K562 (cell line): ENCODE measurements at regions not wholly inside any gene's neighbourhood (a gene's known extent, or its start where the extent isn't known, plus 50 kb on each side); places are given as distances from the start of the nearest gene placed in this dataset.
A peak's percentile ranks its signal among the peaks of the same experiment; 100 is the strongest.

Source experiments
- ASH1L ChIP-seq: fragments of 450-650 bp; IDR thresholded peaks from 2 replicates; pipeline ENCODE4 v1.6.1; 2018; ENCODE audit warnings: borderline replicate concordance, mild to moderate bottlenecking, low read depth; ENCODE audit not compliant: partially characterized antibody
- CEBPG ChIP-seq, 3 experiments: fragments of 200-800 bp in 1 of 3; sonication (Bioruptor generic) in 1 of 3; sonication (generic) in 1 of 3; formaldehyde crosslinking in 1 of 3; IDR thresholded peaks in 2 of 3; conservative IDR thresholded peaks in 1 of 3; 2 replicates each; pipeline versions ENCODE4 v1.6.1 to v1.8.0; 2016 to 2022; ENCODE audit warnings: missing compliant biosample characterization in 2 of 3, missing genetic modification characterization in 2 of 3, mild to moderate bottlenecking in 1 of 3, missing genetic modification reagents in 1 of 3
- CREB1 ChIP-seq, 2 experiments: sonication (generic) in 1 of 2; formaldehyde crosslinking in 1 of 2; IDR thresholded peaks; 2 replicates each; pipeline versions ENCODE4 v1.6.1 to v1.8.0; 2012 to 2022; ENCODE audit warnings: inconsistent platforms in 1 of 2, mild to moderate bottlenecking in 1 of 2, missing genetic modification reagents in 1 of 2, moderate library complexity in 1 of 2
- EGR1 ChIP-seq: fragments of 450-650 bp; conservative IDR thresholded peaks from 2 replicates; pipeline ENCODE4 v1.6.1; 2017; ENCODE audit warnings: mild to moderate bottlenecking
- ESRRB ChIP-seq: fragments of 250-450 bp; sonication (Bioruptor Pico); IDR thresholded peaks from 2 replicates; pipeline ENCODE4 v1.5.0; 2020; ENCODE audit warnings: mild to moderate bottlenecking, moderate library complexity, borderline replicate concordance
- MYNN ChIP-seq, 2 experiments: sonication (generic); formaldehyde crosslinking in 1 of 2; IDR thresholded peaks; 2 replicates each; pipeline versions ENCODE4 v1.5.0 to v1.6.1; 2016 to 2020; ENCODE audit warnings: antibody characterized with exemption in 1 of 2, missing genetic modification reagents in 1 of 2
- PHB ChIP-seq: fragments of 250-450 bp; sonication (Bioruptor Pico); IDR thresholded peaks from 2 replicates; pipeline ENCODE4 v1.5.0; 2021
- SLC30A9 ChIP-seq: fragments of 250-450 bp; sonication (Bioruptor Pico); IDR thresholded peaks from 2 replicates; pipeline ENCODE4 v1.8.0; 2022; ENCODE audit warnings: mild to moderate bottlenecking, moderate library complexity
- SNRNP70 ChIP-seq: fragments of 200-400 bp; formaldehyde crosslinking; optimal IDR thresholded peaks from 2 replicates; pipeline ENCODE3; 2017; ENCODE audit warnings: low read depth, low read length
- SPI1 ChIP-seq: IDR thresholded peaks from 2 replicates; pipeline ENCODE4 v1.6.1; 2011; ENCODE audit warnings: low read depth, low read length, control low read depth, borderline replicate concordance
- ZNF217 ChIP-seq: sonication (generic); formaldehyde crosslinking; IDR thresholded peaks from 2 replicates; pipeline ENCODE4 v1.8.0; 2022; ENCODE audit warnings: mild to moderate bottlenecking, missing genetic modification reagents
- ZNF408 ChIP-seq: fragments of 250-450 bp; sonication (Bioruptor Pico); IDR thresholded peaks from 2 replicates; pipeline ENCODE4 v1.4.0; 2020; ENCODE audit warnings: low read depth, mild to moderate bottlenecking, moderate library complexity
- ZSCAN29 ChIP-seq: fragments of 450-650 bp; IDR thresholded peaks from 2 replicates; pipeline ENCODE4 v1.6.1; 2017
- TF ChIP-seq, protein P1 (sequence below): fragments of 450-650 bp; formaldehyde crosslinking; IDR thresholded peaks from 2 replicates; pipeline ENCODE4 v1.4.0; 2022; ENCODE audit warnings: missing genetic modification characterization
- TF ChIP-seq, protein P2 (sequence below): sonication (generic); formaldehyde crosslinking; IDR thresholded peaks from 2 replicates; pipeline ENCODE4 v1.8.0; 2022; ENCODE audit warnings: mild to moderate bottlenecking, missing genetic modification reagents, borderline replicate concordance
- TF ChIP-seq, protein P3 (sequence below): fragments of 250-450 bp; sonication (Bioruptor Pico); IDR thresholded peaks from 2 replicates; pipeline ENCODE4 v1.9.0; 2021; ENCODE audit warnings: mild to moderate bottlenecking, inconsistent platforms
- TF ChIP-seq, protein P4 (sequence below): fragments of 150-350 bp; IDR thresholded peaks from 2 replicates; pipeline ENCODE4 v1.6.1; 2014; ENCODE audit warnings: low read depth, mild to moderate bottlenecking, low read length, borderline replicate concordance

DNA sequence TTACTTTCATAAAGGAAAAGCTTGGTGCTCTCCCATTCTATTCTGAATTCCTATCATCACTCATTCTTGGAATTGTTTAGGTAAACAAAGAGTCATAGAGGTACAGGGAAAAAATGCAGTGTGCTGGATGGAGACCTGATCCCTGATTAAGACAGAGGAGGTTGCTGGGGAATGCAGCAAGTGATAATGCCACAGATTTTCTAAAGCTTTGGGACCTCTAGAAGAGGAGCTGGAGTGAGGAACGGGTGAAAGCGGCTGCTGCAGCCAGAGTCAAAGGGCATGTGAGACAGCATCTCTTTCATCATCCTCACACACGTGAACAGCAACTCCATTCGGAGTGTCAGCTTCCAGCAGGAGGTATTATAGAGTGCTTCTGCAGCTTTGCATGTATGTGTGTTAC is 54.9 kb upstream of the DIPK1A start (continued):
- TF ChIP-seq ZNF408: no peak
- TF ChIP-seq SNRNP70: no peak
- TF ChIP-seq, protein P1, sequence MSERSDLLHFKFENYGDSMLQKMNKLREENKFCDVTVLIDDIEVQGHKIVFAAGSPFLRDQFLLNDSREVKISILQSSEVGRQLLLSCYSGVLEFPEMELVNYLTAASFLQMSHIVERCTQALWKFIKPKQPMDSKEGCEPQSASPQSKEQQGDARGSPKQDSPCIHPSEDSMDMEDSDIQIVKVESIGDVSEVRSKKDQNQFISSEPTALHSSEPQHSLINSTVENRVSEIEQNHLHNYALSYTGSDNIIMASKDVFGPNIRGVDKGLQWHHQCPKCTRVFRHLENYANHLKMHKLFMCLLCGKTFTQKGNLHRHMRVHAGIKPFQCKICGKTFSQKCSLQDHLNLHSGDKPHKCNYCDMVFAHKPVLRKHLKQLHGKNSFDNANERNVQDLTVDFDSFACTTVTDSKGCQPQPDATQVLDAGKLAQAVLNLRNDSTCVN (CRISPR knock-in tag): no peak
- no peak; the same call in 1 of the 2 replicates for TF ChIP-seq CEBPG (CRISPR knock-in tag; IDR thresholded peaks at IDR 0.05)
- peak in 1 of 2 experiments; percentile 59; a peak in 2 of 4 replicates for TF ChIP-seq CEBPG (tag; conservative IDR thresholded peaks at IDR 0.05 in 1 of 2, IDR thresholded peaks at IDR 0.05 in 1 of 2)
- TF ChIP-seq SLC30A9 (CRISPR knock-in tag): no peak
- TF ChIP-seq, protein P2, sequence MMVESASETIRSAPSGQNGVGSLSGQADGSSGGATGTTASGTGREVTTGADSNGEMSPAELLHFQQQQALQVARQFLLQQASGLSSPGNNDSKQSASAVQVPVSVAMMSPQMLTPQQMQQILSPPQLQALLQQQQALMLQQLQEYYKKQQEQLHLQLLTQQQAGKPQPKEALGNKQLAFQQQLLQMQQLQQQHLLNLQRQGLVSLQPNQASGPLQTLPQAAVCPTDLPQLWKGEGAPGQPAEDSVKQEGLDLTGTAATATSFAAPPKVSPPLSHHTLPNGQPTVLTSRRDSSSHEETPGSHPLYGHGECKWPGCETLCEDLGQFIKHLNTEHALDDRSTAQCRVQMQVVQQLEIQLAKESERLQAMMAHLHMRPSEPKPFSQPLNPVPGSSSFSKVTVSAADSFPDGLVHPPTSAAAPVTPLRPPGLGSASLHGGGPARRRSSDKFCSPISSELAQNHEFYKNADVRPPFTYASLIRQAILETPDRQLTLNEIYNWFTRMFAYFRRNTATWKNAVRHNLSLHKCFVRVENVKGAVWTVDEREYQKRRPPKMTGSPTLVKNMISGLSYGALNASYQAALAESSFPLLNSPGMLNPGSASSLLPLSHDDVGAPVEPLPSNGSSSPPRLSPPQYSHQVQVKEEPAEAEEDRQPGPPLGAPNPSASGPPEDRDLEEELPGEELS (CRISPR knock-in tag): no peak
- no peak for TF ChIP-seq PHB
- TF ChIP-seq EGR1: no peak
- TF ChIP-seq ZSCAN29: no peak
- TF ChIP-seq MYNN (IDR thresholded peaks at IDR 0.05): no peak
- no peak for TF ChIP-seq MYNN (CRISPR knock-in tag; IDR thresholded peaks at IDR 0.05)
- no peak for TF ChIP-seq CREB1 (IDR thresholded peaks at IDR 0.05)
- TF ChIP-seq CREB1 (CRISPR knock-in tag; IDR thresholded peaks at IDR 0.05): no peak
- TF ChIP-seq, protein P3, sequence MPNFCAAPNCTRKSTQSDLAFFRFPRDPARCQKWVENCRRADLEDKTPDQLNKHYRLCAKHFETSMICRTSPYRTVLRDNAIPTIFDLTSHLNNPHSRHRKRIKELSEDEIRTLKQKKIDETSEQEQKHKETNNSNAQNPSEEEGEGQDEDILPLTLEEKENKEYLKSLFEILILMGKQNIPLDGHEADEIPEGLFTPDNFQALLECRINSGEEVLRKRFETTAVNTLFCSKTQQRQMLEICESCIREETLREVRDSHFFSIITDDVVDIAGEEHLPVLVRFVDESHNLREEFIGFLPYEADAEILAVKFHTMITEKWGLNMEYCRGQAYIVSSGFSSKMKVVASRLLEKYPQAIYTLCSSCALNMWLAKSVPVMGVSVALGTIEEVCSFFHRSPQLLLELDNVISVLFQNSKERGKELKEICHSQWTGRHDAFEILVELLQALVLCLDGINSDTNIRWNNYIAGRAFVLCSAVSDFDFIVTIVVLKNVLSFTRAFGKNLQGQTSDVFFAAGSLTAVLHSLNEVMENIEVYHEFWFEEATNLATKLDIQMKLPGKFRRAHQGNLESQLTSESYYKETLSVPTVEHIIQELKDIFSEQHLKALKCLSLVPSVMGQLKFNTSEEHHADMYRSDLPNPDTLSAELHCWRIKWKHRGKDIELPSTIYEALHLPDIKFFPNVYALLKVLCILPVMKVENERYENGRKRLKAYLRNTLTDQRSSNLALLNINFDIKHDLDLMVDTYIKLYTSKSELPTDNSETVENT (CRISPR knock-in tag): no peak
- TF ChIP-seq SPI1: no peak
- no peak for TF ChIP-seq ASH1L
- no peak for TF ChIP-seq ZNF217 (CRISPR knock-in tag)
- TF ChIP-seq, protein P4, sequence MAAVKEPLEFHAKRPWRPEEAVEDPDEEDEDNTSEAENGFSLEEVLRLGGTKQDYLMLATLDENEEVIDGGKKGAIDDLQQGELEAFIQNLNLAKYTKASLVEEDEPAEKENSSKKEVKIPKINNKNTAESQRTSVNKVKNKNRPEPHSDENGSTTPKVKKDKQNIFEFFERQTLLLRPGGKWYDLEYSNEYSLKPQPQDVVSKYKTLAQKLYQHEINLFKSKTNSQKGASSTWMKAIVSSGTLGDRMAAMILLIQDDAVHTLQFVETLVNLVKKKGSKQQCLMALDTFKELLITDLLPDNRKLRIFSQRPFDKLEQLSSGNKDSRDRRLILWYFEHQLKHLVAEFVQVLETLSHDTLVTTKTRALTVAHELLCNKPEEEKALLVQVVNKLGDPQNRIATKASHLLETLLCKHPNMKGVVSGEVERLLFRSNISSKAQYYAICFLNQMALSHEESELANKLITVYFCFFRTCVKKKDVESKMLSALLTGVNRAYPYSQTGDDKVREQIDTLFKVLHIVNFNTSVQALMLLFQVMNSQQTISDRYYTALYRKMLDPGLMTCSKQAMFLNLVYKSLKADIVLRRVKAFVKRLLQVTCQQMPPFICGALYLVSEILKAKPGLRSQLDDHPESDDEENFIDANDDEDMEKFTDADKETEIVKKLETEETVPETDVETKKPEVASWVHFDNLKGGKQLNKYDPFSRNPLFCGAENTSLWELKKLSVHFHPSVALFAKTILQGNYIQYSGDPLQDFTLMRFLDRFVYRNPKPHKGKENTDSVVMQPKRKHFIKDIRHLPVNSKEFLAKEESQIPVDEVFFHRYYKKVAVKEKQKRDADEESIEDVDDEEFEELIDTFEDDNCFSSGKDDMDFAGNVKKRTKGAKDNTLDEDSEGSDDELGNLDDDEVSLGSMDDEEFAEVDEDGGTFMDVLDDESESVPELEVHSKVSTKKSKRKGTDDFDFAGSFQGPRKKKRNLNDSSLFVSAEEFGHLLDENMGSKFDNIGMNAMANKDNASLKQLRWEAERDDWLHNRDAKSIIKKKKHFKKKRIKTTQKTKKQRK: no peak
- TF ChIP-seq ESRRB (CRISPR knock-in tag): no peak
